A549 (cell line): ENCODE measurements at regions not wholly inside any gene's neighbourhood (a gene's known extent, or its start where the extent isn't known, plus 50 kb on each side); places are given as distances from the start of the nearest gene placed in this dataset.

Source experiments
- ATAC-seq, 2 experiments: fragments of 200-7000 bp in 1 of 2; fragments of >200 bp in 1 of 2; cut with Nextera tagmentation in 1 of 2; cut with Tn5 transposase in 1 of 2; 3 replicates each; pipeline versions ENCODE4 v1.8.0 to v1.9.1; 2018 to 2020; ENCODE audit warnings: mild to moderate bottlenecking in 1 of 2, moderate library complexity in 1 of 2
- CTCF ChIA-PET: fragments of 300-600 bp; sonication (Branson Sonifier 250); formaldehyde crosslinking; extraction: SDS; loops from one replicate; lab custom pipeline; 2021; ENCODE audit warnings: antibody characterized with exemption, inconsistent platforms; lab: Yijun Ruan, JAX
- POLR2A ChIA-PET: fragments of 350-600 bp; formaldehyde crosslinking; extraction: SDS; loops from one replicate; lab custom pipeline; 2021; ENCODE audit warnings: antibody characterized with exemption, inconsistent platforms; lab: Yijun Ruan, JAX
- DNase-seq, 2 experiments: peaks; one replicate each; pipeline versions ENCODE4 v3.0.0 to v3.0.0-alpha.2; 2011 to 2016; ENCODE audit warnings: low read depth in 1 of 2, low spot score in 1 of 2
- FAIRE-seq: peaks from 2 replicates; lab custom pipeline; 2011; peaks lifted over from hg19 to GRCh38; lab: Jason Lieb, UNC
- H3K27ac ChIP-seq, 2 experiments: fragments of >200 bp; sonication (Bioruptor Twin); formaldehyde crosslinking; 3 replicates each; pipeline ENCODE4 v1.5.1; 2016 to 2017
- H3K4me1 ChIP-seq: fragments of >200 bp; sonication (Bioruptor Twin); formaldehyde crosslinking; 3 replicates; pipeline ENCODE4 v1.6.1; 2016
- H3K4me2 ChIP-seq: fragments of >200 bp; sonication (Bioruptor Twin); formaldehyde crosslinking; 3 replicates; pipeline ENCODE4 v1.6.1; 2016
- H3K4me3 ChIP-seq: fragments of >200 bp; sonication (Bioruptor Twin); formaldehyde crosslinking; 3 replicates; pipeline ENCODE4 v1.5.1; 2016
- H3K9me3 ChIP-seq: fragments of >200 bp; sonication (Bioruptor Twin); formaldehyde crosslinking; 3 replicates; pipeline ENCODE4 v1.6.1; 2016
- BHLHE40 ChIP-seq: IDR thresholded peaks from 2 replicates; pipeline ENCODE4 v1.6.1; 2012; ENCODE audit warnings: low read depth, low read length, inconsistent platforms
- CBX2 ChIP-seq: fragments of 200-600 bp; sonication (generic); IDR thresholded peaks from 2 replicates; pipeline ENCODE4 v1.6.1; 2016; ENCODE audit warnings: low read depth, mild to moderate bottlenecking, borderline replicate concordance
- CEBPB ChIP-seq, 2 experiments: fragments of >200 bp in 1 of 2; sonication (Bioruptor Twin) in 1 of 2; formaldehyde crosslinking in 1 of 2; IDR thresholded peaks; 2 replicates each; pipeline ENCODE4 v1.6.1; 2012 to 2016
- EHF ChIP-seq: fragments of 250-450 bp; sonication (Bioruptor Pico); IDR thresholded peaks from 2 replicates; pipeline ENCODE4 v1.5.0; 2020; ENCODE audit warnings: mild to moderate bottlenecking
- ESRRA ChIP-seq: fragments of 150-350 bp; IDR thresholded peaks from 2 replicates; pipeline ENCODE4 v1.6.1; 2014; ENCODE audit warnings: mild to moderate bottlenecking, low read length, borderline replicate concordance
- FOXS1 ChIP-seq: fragments of 250-450 bp; sonication (Bioruptor Pico); IDR thresholded peaks from 2 replicates; pipeline ENCODE4 v1.5.0; 2020; ENCODE audit warnings: mild to moderate bottlenecking, moderate library complexity
- GATA3 ChIP-seq: IDR thresholded peaks from 2 replicates; pipeline ENCODE4 v1.6.1; 2012; ENCODE audit warnings: borderline replicate concordance
- HOXA7 ChIP-seq: fragments of 250-450 bp; sonication (Bioruptor Pico); IDR thresholded peaks from 2 replicates; pipeline ENCODE4 v1.5.0; 2020; ENCODE audit warnings: mild to moderate bottlenecking, moderate library complexity
- HOXB13 ChIP-seq: fragments of 250-450 bp; sonication (Bioruptor Pico); IDR thresholded peaks from 2 replicates; pipeline ENCODE4 v1.5.0; 2020; ENCODE audit warnings: low read depth, mild to moderate bottlenecking, moderate library complexity
- HOXB5 ChIP-seq: fragments of 250-450 bp; sonication (Bioruptor Pico); IDR thresholded peaks from 2 replicates; pipeline ENCODE4 v1.5.0; 2020; ENCODE audit warnings: mild to moderate bottlenecking, moderate library complexity
- JUNB ChIP-seq: fragments of >200 bp; sonication (Bioruptor Twin); formaldehyde crosslinking; IDR thresholded peaks from 2 replicates; pipeline ENCODE4 v1.6.1; 2016
- KDM1A ChIP-seq: fragments of 200-600 bp; sonication (generic); IDR thresholded peaks from 2 replicates; pipeline ENCODE4 v1.6.1; 2016; ENCODE audit warnings: low read depth, mild to moderate bottlenecking
- MAX ChIP-seq: IDR thresholded peaks from 2 replicates; pipeline ENCODE4 v1.6.1; 2012
- MAZ ChIP-seq: fragments of 150-350 bp; IDR thresholded peaks from 2 replicates; pipeline ENCODE4 v1.6.1; 2014; ENCODE audit warnings: antibody characterized with exemption, low read depth, low read length, borderline replicate concordance
- MYC ChIP-seq: IDR thresholded peaks from 2 replicates; pipeline ENCODE4 v1.6.1; 2012; ENCODE audit warnings: mild to moderate bottlenecking, inconsistent platforms, low read length, improper control_type of control experiment, borderline replicate concordance
- NFE2L2 ChIP-seq: fragments of 150-350 bp; conservative IDR thresholded peaks from 2 replicates; pipeline ENCODE4 v1.6.1; 2014; ENCODE audit warnings: low read length
- NR3C1 ChIP-seq: fragments of >200 bp; sonication (Bioruptor Twin); formaldehyde crosslinking; IDR thresholded peaks from 3 replicates; pipeline ENCODE4 v1.6.1; 2017
- POLR2A ChIP-seq: IDR thresholded peaks from 2 replicates; pipeline ENCODE4 v1.6.1; 2012; ENCODE audit warnings: mild to moderate bottlenecking, low read length
- RARB ChIP-seq: fragments of 250-450 bp; sonication (Bioruptor Pico); IDR thresholded peaks from 2 replicates; pipeline ENCODE4 v1.8.0; 2021; ENCODE audit warnings: mild to moderate bottlenecking, moderate library complexity
- RFX5 ChIP-seq: fragments of 450-650 bp; IDR thresholded peaks from 2 replicates; pipeline ENCODE4 v1.7.1; 2014; ENCODE audit warnings: antibody characterized with exemption, mild to moderate bottlenecking, moderate library complexity
- TFCP2L1 ChIP-seq: fragments of 250-450 bp; sonication (Bioruptor Pico); IDR thresholded peaks from 2 replicates; pipeline ENCODE4 v1.5.0; 2021; ENCODE audit warnings: mild to moderate bottlenecking
- ZC3H11A ChIP-seq: fragments of 450-650 bp; IDR thresholded peaks from 2 replicates; pipeline ENCODE4 v1.6.1; 2014; ENCODE audit warnings: antibody characterized with exemption, mild to moderate bottlenecking
- ZSCAN20 ChIP-seq: fragments of 250-450 bp; sonication (Bioruptor Pico); IDR thresholded peaks from 2 replicates; pipeline ENCODE4 v1.8.0; 2022; ENCODE audit warnings: mild to moderate bottlenecking, moderate library complexity
- WGBS: methylation state at CpG from one replicate; pipeline ENCODE4 v1.1.6; 2017; ENCODE audit errors: missing lambda C conversion rate; 5-methylcytosine and 5-hydroxymethylcytosine counted together
- TF ChIP-seq, protein P1 (sequence below): IDR thresholded peaks from 2 replicates; pipeline ENCODE4 v1.6.1; 2012
- TF ChIP-seq, protein P2 (sequence below): fragments of 450-650 bp; IDR thresholded peaks from 2 replicates; pipeline ENCODE4 v1.6.1; 2014; ENCODE audit warnings: antibody characterized with exemption
- TF ChIP-seq, protein P3 (sequence below): fragments of >200 bp; sonication (Bioruptor Twin); formaldehyde crosslinking; IDR thresholded peaks from 3 replicates; pipeline ENCODE4 v1.5.1; 2016
- TF ChIP-seq, protein P4 (sequence below): fragments of 150-350 bp; IDR thresholded peaks from 2 replicates; pipeline ENCODE4 v1.6.1; 2014; ENCODE audit warnings: low read depth, mild to moderate bottlenecking, low read length

DNA sequence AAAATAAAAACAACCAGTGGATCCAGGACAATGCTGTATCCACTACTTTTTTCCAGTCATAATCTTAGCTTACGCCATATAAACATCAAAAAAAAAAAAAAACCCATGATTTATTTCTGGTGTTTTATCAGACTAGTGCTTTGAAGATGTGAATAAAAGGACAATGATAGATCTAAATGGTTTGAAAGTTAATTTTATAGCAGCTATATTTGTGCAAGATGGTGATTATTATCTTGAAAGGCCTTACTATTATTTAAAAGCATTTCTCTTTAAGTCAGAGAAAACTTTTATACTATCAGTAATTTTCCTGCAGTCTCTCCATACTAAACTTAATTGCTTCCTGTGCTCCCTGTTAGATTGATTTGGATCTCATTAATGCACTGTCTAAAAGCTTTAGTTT is 670.3 kb downstream of the TBL1XR1 start:
- DNase-seq (no peak), FAIRE-seq (no peak), ATAC-seq (no peak)
- no peak for TF ChIP-seq CEBPB (IDR thresholded peaks at IDR 0.05)
- TF ChIP-seq, protein P1, sequence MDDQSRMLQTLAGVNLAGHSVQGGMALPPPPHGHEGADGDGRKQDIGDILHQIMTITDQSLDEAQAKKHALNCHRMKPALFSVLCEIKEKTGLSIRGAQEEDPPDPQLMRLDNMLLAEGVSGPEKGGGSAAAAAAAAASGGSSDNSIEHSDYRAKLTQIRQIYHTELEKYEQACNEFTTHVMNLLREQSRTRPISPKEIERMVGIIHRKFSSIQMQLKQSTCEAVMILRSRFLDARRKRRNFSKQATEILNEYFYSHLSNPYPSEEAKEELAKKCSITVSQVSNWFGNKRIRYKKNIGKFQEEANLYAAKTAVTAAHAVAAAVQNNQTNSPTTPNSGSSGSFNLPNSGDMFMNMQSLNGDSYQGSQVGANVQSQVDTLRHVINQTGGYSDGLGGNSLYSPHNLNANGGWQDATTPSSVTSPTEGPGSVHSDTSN, result no peak
- TF ChIP-seq HOXB5 (CRISPR knock-in tag), result no peak
- no peak for TF ChIP-seq JUNB
- TF ChIP-seq ZC3H11A, result no peak
- TF ChIP-seq, protein P2, sequence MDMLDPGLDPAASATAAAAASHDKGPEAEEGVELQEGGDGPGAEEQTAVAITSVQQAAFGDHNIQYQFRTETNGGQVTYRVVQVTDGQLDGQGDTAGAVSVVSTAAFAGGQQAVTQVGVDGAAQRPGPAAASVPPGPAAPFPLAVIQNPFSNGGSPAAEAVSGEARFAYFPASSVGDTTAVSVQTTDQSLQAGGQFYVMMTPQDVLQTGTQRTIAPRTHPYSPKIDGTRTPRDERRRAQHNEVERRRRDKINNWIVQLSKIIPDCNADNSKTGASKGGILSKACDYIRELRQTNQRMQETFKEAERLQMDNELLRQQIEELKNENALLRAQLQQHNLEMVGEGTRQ, result no peak
- TF ChIP-seq ZSCAN20, result no peak
- TF ChIP-seq MAX, result no peak
- TF ChIP-seq BHLHE40, result no peak
- TF ChIP-seq KDM1A, result no peak
- no peak for TF ChIP-seq NR3C1
- no peak for TF ChIP-seq FOXS1 (CRISPR knock-in tag)
- TF ChIP-seq GATA3, result no peak
- no peak for TF ChIP-seq POLR2A
- TF ChIP-seq CBX2, result no peak
- no peak for TF ChIP-seq RARB (CRISPR knock-in tag)
- no peak for TF ChIP-seq TFCP2L1
- CTCF ChIA-PET, result no interaction called here
- POLR2A ChIA-PET, result no interaction called here
- H3K4me3 ChIP-seq, result no peak overlapping the region
- H3K4me1 ChIP-seq, result no peaks in the 10 kb centered on the region
- 88% methylated on average over 1 of the region's 1 CpG for WGBS
- no peaks in the 10 kb centered on the region for H3K9me3 ChIP-seq
- H3K4me2 ChIP-seq, result no peak overlapping the region
- no peak overlapping the region for H3K27ac ChIP-seq

DNA sequence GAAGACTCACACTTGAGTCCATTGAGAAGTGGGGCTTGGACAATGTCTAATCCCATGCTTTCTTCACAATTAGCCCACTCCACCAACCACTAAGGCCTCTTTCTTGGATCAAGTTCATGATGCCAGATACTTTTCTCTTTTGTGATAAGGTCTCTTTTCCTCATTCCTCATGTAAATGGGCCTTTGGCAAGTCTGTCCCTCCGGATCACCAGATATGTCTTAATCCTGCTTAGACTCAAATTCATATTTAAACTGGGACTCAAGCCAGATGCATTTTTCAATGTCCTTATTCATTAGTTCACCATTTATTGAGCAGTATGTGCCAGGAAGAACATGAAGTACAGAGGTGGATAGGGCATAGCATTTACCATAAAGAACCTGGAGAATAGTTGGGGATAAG is 671.1 kb downstream of the TBL1XR1 start:
- CTCF ChIA-PET, result no interaction called here

DNA sequence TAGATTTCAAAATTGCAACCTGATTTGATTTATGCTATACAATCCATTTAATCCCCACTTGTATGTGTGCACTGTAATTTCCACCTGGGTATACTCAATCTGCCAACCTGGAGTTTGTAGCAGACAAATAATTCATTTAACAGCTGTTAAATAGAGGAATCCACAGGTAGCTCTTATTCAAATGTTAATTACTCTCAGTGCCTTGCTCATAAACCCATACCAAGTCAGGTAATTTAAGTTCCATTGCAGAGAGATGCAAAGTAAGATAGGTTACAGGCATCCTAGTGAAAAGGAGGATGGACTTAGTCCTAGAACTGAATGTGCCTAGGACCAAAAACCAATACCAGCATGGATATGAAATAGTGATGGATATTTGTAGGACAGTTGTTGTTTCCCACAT is 674.2 kb downstream of the TBL1XR1 start:
- no peak for ATAC-seq

More for the DNA sequence above, 671.1 kb downstream of the TBL1XR1 start:
- POLR2A ChIA-PET, result no interaction called here
- FAIRE-seq (no peak), ATAC-seq (no peak), DNase-seq (no peak)
- Histone ChIP-seq H3K27ac (no peak overlapping the region), H3K4me2 (no peak overlapping the region), H3K9me3 (no peaks in the 10 kb centered on the region), H3K4me3 (no peak overlapping the region), H3K4me1 (no peaks in the 10 kb centered on the region)
- WGBS, result 0% methylated on average over 1 of the region's 1 CpG
- TF ChIP-seq POLR2A, result no peak
- TF ChIP-seq, protein P3, sequence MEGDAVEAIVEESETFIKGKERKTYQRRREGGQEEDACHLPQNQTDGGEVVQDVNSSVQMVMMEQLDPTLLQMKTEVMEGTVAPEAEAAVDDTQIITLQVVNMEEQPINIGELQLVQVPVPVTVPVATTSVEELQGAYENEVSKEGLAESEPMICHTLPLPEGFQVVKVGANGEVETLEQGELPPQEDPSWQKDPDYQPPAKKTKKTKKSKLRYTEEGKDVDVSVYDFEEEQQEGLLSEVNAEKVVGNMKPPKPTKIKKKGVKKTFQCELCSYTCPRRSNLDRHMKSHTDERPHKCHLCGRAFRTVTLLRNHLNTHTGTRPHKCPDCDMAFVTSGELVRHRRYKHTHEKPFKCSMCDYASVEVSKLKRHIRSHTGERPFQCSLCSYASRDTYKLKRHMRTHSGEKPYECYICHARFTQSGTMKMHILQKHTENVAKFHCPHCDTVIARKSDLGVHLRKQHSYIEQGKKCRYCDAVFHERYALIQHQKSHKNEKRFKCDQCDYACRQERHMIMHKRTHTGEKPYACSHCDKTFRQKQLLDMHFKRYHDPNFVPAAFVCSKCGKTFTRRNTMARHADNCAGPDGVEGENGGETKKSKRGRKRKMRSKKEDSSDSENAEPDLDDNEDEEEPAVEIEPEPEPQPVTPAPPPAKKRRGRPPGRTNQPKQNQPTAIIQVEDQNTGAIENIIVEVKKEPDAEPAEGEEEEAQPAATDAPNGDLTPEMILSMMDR, result no peak
- TF ChIP-seq ZSCAN20, result no peak
- TF ChIP-seq EHF (CRISPR knock-in tag), result no peak
- TF ChIP-seq MAZ, result no peak
- no peak for TF ChIP-seq MYC
- no peak for TF ChIP-seq HOXB13 (CRISPR knock-in tag)

More for the DNA sequence above, 674.2 kb downstream of the TBL1XR1 start:
- ChIA-PET POLR2A (no interaction called here), CTCF (no interaction called here)
- Histone ChIP-seq H3K27ac (no peak overlapping the region), H3K4me3 (no peak overlapping the region), H3K4me2 (no peak overlapping the region), H3K9me3 (no peaks in the 10 kb centered on the region), H3K4me1 (no peaks in the 10 kb centered on the region)
- TF ChIP-seq NR3C1 (no peak), EHF (CRISPR knock-in tag) (no peak), JUNB (no peak), TFCP2L1 (no peak), CBX2 (no peak), ESRRA (no peak), HOXB5 (CRISPR knock-in tag) (no peak), RFX5 (no peak), ZC3H11A (no peak), MYC (no peak), KDM1A (no peak), NFE2L2 (no peak), HOXA7 (CRISPR knock-in tag) (no peak)
- TF ChIP-seq, protein P4, sequence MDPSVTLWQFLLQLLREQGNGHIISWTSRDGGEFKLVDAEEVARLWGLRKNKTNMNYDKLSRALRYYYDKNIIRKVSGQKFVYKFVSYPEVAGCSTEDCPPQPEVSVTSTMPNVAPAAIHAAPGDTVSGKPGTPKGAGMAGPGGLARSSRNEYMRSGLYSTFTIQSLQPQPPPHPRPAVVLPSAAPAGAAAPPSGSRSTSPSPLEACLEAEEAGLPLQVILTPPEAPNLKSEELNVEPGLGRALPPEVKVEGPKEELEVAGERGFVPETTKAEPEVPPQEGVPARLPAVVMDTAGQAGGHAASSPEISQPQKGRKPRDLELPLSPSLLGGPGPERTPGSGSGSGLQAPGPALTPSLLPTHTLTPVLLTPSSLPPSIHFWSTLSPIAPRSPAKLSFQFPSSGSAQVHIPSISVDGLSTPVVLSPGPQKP, result no peak
- FAIRE-seq (no peak), DNase-seq (no peak)
